Retina (tissue), 1 donor: ENCODE measurements at regions not wholly inside any gene's neighbourhood (a gene's known extent, or its start where the extent isn't known, plus 50 kb on each side); places are given as distances from the start of the nearest gene placed in this dataset.
A peak's percentile ranks its signal among the peaks of the same experiment; 100 is the strongest.

Source experiments
- DNase-seq: peaks from one replicate; pipeline ENCODE4 v3.0.0-alpha.2; 2016

DNA sequence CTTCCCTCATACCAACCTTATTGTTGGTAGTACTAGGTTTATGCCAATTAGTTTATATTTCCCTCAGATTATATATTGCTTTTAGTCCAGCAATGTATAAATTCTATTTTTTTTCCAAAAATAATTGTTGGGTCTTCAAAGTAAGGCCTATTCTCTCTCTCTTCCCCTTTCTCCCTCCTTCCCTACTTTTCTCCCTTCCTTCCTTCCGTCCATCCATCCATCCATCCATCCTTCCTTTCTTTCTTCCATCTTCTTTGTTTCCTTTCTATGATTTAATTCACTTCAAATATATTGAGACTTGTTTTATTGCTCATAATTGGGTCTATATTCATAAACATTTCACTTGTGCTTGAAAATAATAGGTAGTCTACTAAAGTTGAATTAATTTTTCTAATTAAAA is 1259.2 kb downstream of the FSCB start:
- DNase-seq, result no peak

DNA sequence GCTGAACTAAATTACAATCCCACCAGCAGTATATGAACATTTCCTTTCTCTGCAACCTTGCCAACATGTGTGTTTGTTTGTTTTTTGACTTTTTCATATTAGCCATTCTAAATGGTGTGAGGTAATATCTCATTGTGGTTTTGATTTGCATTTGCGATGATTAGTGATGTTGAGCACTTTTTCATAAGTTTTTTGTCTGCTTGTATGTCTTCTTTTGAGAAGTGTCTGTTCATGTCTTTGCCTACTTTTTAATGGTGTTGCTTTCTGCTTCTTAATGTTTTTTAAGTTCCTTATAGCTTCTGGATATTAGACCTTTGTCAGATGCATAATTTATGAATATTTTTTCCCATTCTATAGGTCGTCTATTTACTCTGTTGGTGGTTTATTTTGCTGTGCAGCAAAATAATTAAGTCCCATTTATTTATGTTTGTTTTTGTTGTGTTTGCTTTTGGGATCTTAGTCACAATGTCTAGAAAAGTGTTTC is 1262.9 kb downstream of the FSCB start:
- no peak for DNase-seq

DNA sequence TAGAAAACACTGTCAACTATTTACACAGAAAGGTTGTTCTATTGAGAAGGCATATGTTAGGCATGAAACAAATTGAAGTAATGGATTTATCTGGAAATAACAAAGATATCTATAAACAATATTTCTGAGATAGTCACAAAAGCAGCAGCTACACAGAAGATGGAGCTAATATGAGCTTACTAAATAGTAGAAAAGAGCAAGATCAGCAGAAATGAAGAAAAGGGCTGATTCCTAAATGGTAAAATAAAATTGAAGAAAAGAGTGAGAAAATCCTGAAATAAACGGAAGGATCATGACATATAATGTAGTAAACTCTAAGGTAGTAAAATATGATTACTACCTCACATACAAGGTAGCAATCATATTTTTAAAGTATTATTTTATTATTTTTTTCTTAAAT is 1263.9 kb downstream of the FSCB start:
- no peak for DNase-seq

DNA sequence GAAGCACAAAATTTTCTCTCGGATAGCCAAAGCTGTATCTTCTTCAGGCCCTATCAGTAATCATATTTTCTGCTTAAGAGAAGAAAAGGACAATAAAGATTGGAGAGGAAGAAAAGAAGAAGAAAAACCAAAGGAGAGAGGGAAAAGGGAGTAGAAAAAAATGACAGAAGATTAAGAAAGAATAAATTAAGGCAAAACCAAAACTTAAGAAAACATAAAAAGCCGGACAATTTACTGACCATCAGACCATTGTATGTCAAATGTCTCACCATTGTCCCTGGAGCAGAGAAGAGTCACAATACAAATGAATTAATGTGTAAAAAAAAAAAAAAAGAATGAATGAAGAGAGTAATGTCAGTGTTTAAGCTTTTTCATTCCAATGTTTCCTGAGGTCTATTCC is 1274.8 kb downstream of the FSCB start:
- no peak for DNase-seq

DNA sequence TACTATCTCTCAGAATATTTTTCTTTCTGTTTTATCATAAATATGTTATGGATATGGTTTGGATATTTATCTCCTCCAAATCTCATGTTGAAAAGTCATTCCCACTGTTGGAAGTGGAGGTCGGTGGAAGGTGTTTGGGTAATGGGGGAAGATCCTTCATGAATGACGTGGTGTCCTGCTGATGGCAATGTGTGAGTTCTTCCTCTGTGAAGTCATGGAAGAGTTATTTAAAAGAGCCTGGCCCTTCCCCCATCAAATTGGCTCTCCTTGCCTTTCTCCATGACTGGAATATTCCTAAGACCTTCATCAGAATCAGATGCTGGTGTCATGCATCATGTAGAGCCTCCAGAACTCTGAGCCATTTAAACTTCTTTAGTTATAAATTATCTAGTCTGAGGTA is 1291.6 kb downstream of the FSCB start:
- DNase-seq, result no peak

DNA sequence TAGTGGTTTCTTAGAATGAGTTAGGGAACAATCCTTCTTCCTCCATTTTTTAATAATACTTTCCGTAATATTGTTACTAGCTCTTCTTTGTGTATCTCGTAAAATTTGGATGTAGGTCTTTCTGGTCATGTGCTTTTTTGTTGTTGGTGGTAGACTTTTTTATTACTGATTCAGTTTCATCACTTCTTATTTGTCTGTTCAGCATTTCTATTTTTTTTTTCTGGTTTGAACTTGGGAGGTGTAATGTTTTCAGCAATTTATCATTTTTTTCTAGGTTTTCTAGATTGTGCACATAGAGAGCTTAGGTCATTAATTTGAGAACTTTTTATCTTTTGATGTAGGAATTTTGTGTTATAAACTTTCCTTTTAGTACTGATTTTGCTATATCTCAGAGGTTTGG is 1299.9 kb downstream of the FSCB start:
- DNase-seq, result no peak

DNA sequence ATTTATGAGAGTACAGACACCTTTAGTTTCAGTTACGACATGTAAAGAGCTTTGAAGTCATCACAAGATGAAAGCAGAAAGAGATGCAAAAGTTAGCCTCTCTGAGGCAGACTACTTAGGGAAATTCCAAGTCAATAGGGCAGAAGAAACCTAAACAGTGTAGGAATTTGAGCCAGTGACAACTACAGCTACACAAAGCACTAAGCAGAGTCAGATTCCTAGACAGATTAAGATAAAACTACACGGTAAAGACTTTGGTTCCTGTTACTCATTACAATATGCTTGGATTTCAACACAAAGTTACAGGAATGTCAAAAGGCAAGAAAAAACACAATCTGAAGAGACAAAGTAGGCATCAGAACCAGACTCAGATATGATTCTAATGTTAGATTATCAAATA is 1302.3 kb downstream of the FSCB start:
- no peak for DNase-seq

DNA sequence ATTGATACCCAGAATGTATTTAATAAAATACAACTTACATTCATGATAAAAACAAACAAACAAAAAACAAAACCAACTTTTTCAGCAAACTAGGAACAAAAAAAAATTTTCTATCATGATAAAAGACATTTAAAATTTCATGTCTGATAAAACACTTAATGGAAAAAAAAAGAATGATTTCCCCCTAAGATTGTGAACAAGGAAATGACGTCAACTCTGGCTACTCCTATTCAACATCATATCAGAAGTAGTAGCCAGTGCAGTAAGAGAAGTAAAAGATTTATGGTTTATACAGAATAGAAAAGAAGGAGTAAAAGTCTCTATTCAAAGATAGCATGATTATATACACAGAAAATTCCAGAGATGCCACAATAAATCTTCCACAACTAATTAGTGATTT is 1306.6 kb downstream of the FSCB start:
- DNase-seq, result no peak

DNA sequence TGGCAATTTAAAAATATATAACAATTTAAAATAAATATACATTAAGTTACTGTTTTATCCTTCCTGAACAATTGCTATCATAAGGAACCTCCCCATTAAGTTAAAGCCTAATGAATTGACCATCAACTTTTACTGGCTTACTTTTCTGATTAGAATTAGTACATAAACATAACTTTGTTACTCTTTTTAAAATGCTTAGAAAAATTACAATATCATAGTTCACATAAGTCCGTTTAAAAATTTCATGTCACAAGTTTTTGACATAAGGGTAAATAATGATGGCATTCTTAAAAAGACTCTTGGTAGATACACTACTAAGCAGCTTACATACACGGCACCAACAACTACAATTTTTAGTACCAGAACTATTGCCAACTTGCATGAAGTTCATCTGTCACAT is 1308.6 kb downstream of the FSCB start:
- no peak for DNase-seq

DNA sequence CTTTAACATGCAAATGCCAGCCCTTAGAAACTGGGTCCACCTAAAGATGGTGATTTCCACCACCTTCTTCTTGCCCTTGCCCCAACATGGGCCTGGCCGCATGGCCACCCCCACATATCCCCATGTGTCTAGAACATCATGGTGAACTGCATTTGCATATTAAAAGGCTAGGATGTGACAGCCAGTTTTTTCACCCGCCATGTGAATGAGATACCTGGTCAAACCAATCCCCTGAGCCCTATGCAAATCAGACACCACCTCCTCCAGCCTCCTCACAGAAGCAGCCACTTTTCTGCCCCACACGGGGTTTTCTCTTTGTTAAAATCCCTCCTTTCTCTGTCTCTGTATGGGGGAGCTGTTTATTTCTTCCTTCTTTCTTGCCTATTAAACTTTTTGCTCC is 1322.5 kb downstream of the FSCB start:
- DNase-seq, result no peak

DNA sequence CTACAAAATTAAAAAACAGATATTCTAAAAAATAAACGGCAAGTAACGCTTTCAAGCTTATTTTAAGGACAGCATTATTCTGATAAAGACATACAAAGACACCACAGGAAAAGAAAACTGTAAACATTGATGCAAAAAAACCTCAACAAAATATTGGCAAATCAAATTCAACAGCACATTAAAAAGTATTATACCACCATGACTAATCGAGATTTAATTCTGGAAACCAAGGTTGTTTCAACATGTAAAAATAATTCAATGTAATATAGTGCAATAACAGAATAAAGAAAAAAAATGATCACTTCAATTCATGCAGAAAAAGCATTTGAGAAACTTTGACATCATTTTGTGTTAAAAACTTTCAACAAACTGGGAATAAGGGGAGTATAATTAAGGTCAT is 1323.2 kb downstream of the FSCB start:
- DNase-seq, result no peak

DNA sequence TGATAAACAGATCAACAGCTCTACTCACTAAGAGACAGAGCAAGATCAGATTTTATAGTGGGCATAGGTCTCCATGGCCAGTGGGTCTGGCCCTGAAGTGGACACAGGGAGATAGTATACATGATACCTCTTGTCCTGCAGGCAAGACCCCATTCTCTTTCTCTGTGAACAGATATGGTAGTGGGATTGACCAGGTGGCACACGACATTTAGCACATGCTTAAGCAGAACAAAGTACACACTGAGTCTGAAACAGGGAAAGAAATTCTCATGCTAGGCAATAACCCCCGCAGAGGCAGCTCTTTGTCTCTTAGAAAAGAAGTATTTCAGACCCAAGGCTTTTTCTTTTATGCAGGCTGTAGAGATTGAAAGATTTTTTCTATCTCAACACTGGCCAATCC is 1331.2 kb downstream of the FSCB start:
- DNase-seq, result no peak

DNA sequence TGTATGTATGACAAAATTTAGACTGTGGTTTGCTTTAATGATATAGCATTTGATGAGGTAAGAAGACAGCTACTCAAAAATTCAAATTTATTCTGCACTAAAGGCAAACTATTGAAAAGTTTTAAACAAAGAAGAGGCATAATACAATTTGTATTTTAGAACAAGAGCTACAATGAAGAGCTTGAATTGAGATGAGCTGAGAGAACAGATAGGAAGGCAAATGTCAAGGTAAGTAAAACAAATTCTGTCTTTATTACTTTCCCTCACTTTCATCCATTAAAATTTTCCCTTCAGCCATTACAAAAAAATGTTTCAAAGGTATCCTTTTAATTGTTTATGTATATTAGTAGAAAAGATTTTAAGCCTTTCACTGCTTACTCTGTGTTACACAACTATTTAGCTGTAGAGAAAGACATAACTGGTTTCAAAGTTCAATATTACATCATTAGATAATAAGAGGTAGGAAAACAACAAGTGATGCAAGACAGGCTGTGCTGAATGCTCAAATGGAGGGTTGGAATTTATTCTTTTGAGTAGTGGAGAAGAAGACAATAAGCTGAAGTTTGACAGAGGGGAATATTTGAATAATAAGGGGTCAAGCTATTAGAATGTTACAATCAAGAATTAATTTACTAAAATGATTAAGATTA is 1334.1 kb downstream of the FSCB start:
- DNase-seq, result no peak

DNA sequence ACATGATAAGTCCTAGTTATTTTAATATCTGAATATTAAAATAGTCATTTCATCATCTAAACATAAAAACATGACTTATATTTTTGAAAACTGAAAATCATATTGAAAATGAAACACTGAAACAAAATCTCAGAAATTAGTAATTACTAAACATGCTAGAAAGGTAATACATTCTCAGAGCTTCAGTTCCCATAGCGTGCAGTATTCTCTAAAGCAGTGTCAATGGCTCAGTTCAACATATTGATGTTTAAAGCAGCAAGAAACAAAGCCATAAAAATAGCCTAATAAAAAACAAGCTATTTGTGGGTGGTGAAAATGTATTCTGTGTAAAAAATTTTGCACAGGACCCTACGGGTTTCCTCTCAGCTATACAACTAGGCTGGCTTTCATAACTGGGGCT is 1337.4 kb downstream of the FSCB start:
- peak; percentile 4 for DNase-seq

DNA sequence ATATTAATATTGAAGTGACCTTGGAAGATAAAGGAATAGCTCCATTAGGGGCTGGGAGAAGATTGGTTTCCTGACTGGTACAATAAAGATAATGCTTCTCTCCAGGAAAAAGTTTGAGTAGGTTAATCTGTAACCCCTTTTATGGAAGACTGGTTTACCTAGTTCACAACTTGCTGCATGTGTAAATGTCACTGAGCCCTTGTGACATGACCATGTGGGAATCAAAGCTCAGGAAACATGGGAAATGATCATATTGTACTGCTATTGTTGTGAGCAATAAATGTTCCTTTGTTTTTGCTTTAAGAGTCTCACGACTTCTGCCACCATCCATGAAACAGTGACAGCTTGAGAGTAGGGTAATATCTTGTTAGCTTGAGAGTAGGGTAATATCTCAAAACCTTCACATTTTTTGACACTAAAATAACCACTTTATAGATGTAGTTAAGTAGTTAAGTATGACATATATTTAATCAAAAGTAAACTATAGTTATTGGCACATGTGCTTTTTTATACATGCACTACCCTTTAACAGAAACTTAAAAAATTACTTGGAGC is 1338.6 kb downstream of the FSCB start:
- DNase-seq, result no peak

DNA sequence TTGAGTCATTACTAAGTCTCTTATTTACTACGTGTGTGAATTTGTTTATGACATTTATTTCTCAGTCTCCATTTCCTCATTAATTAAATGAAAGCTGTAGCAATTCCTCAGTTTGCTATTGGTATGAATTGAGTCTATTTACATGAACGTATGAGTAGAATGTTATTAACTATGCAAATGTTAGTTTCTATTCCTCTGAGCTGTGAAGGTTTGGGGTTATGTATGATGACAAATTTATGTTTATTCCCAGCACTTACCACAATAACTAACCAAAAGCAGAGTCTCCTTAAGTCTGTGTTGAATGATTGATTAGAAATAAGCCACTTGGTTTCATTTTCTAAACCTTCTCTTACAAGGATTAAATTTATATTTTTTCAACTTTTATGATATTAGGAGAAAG is 1340.9 kb downstream of the FSCB start:
- DNase-seq, result no peak

DNA sequence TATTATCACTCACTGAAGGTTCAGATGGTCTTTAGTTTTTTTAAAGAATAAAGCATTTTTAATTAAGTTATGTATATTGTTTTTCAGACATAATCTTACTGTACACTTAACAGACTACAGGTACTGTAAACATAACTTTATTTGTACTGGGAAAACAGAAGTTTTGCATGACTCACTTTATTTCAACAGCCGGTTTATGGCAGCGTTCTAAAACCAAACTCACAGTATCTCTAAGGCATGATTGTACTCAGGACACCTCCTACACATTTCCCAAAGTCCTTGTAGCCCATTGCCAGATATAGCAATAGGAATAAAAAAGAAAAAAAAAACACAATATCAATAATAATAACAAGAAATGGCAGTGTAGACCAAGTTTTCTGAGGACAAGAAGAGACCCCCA is 1341.4 kb downstream of the FSCB start:
- no peak for DNase-seq

DNA sequence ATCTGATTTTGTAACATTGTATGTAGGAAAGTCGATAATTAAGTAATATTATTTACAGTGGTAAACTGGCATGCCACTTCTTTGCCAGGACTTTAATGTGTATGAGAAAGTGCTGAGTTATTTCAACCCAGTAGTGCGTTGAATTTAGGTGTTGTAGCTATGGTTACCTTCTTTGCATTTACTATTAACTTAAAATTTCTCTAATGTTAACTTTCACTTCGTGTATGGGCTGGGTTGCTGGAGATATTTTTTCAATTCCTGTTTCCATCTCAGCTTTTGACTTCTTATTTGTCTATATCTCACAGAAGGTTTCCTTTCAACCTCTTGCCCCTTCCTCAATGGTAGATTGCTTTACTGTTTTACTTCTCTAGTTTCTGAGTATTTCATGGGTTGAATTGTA is 1345.6 kb downstream of the FSCB start:
- DNase-seq, result no peak

DNA sequence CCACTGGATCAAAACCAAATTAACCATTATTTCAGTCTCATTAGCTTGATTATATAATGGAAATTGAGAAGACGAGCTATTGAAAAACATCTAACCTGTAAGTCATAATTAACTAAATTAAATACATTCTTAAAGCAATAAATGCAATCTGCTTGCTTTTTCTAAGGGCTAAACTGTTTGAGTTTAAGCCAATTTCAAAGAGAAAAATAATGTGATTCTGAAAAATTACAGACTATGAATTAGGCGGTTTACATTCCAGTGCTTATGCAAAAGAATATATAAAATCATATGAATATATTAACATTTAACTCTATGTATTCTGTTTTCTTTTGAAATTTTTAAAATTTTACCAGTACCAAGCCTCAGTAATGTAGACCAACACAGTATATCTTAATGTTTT is 1349.4 kb downstream of the FSCB start:
- DNase-seq, result no peak

DNA sequence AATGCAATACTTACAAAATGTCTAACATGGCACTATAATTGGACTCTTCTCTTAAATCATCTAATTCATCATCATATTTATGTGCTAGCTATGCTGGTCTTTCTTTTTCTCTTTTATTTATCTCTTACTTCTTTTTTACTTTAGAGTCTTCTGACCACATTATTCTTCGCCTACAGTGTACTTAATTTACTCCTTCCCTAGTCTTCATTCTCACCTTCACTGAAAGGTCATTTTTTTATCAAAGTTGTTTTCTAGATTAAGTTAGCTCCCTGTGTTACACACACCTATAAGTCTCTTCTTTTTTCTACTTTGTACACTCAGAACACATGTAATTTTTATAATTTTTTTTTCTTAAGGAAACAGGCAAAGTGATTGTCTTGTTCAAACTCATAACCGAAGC is 1351.2 kb downstream of the FSCB start:
- DNase-seq, result no peak

DNA sequence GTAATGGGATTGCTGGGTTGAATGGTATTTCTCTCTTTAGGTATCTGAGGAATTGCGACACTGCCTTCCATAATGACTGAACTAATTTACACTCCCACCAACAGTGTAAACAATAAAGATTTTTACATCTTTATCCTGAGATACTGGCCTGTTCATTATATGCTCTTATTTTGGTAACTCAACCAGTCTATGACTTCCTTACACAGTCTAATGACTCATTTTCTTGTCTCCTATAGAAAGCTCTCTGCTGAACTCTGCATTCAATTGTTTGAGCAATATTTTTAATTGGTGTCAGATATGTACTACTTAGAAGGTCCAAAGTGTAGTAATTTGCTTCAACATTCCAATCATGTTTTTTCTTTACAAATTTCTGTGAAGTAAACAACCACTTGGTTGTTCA is 1351.8 kb downstream of the FSCB start:
- DNase-seq, result no peak

DNA sequence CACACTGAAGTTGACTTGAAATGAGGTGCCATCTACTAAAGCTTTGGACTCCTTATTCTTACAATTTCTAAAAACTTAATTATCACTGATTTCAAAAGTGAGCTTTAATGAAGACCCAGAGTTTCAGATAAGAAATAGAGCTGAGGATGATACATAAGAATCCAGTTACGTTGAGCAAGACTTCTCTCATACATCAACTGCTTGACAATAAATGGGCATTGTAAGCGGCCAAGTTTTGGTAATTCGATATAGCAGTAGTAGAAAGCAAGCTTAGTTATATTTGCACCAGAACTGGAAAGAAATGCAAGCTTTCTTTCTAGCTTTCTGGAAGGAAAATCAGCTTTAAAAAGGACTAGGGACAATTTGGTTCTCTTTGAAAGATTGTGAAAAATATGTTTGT is 1359.6 kb downstream of the FSCB start:
- DNase-seq, result no peak

DNA sequence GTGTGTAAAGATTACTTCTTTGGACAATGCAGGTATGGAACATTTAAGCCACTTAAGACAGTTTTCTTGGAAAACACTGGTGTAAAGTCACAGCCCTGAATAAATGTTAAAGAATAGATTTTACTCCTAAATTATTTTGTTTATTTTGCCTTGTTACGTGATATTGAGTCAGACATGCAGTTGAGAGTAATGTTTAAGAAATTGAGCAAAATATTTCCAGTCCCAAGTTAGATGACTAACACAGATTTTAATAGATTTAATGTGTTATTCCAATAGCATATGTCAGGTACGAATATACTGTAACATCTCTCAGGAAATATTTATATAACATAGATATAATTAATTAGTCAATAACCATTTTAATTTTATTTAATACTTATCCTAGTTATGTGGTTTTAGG is 1361.7 kb downstream of the FSCB start:
- no peak for DNase-seq

DNA sequence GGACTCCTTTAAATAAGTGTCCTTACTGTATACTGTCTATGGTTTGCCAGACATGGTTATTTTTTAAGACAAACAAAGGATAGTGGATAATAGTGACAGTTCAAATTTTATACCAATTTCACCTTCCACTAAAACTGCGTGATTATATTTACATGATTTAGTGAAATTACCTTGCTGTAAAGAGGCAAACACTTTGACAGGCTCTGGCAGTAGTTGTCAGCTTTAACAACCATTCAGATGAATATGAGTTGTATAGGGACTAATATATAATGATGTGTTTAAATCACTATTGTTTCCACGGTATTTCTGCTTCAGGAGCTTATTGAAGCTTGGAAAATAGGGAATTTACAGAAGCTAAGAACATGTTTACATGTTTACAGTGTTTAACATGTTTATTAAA is 1364.0 kb downstream of the FSCB start:
- DNase-seq, result no peak

DNA sequence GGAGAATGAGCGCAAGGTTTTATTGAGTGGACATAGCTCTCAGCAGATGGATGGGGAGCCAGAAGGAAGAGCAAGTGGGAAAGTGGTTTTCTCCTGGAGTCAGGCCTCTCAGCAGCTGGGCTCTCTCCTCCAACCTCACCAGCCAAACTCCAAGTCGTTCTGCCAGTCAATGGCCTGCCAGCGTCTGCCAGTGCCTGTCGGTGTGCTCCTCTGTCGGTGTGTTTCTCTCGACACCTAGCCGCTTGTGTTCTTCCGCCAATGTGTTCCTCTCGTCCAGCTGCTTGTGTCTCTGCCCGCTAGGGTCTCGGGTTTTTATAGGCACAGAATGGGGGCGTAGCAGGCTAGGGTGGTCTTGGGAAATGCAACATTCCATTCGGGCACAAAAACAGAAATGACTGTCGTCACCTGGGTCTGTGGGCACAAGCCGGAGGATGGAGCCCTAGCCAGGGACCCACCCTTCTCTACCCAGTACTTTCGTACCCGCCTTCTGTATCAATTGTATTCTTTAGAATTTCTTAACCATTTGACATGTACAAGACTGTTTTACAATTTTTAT is 1365.4 kb downstream of the FSCB start:
- no peak for DNase-seq
